ENCODE measurements at regions not wholly inside any gene's neighbourhood (a gene's known extent, or its start where the extent isn't known, plus 50 kb on each side); places are given as distances from the start of the nearest gene placed in this dataset.

DNA sequence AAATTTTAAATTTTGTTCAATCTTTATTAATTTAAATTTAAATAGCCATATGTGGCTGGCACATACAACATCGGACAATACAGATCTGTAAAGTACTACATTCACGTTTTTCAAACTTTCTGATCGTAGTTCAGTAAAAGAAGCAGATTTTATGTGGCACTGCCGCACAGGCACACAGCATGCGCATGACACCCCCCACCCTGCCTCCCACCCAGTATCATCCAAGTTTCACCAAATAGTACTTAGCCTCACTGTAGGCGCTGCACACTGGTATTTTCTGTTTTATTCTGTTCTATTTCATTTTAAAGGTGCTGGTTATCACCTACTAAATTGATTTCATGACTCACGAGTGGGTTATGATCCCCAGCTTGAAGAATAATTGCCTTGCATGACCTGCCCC lies 159.9 kb downstream of the HIPK3 start:
- DNase-seq (ENCODE audit: extremely low read depth in 1 of 4, low spot score in 3 of 4), result no peak
- ChIA-PET POLR2A (interaction anchor here (0.7 kb wide), 1 partner anchor 525 kb away, joined by 3 read pairs; no protein-coding TSS in a partner anchor), CTCF (ENCODE audit: low intra/inter-chr PET ratio) (no interaction called here)
- no peaks in the 10 kb centered on the region for H3K9me1 ChIP-seq (ENCODE audit: control insufficient read depth, insufficient read depth, low read length)
- no peak overlapping the region for H3K27ac ChIP-seq (ENCODE audit: extremely low read depth, low read depth, low read length)
- intact Hi-C loops (cut with micrococcal nuclease) (no loop called here), in situ Hi-C loops (cut with MboI) (no loop called here)
- H3K4me3 ChIP-seq, result no peak overlapping the region
- H4K20me1 ChIP-seq (replicated peaks; ENCODE audit: control insufficient read depth, insufficient read depth, low read length), result no peaks in the 10 kb centered on the region
- WGBS (ENCODE audit: insufficient coverage, low coverage, missing lambda C conversion rate), result 1% methylated on average over 7 of the region's 7 CpGs
- no peak overlapping the region for H3K9ac ChIP-seq (ENCODE audit: insufficient read depth in 1 of 2, low read depth in 2 of 2, low read length in 2 of 2)
- H3K4me1 ChIP-seq (replicated peaks in 1 of 2; ENCODE audit: control insufficient read depth in 2 of 2, insufficient read depth in 2 of 2, low read length in 2 of 2), result no peaks in the 10 kb centered on the region
- H3K36me3 ChIP-seq (ENCODE audit: control insufficient read depth, insufficient read depth, low read length), result no peaks in the 10 kb centered on the region
- no TSS peak for BruUV-seq (replicated peaks)
- no peaks in the 10 kb centered on the region for H3K9me3 ChIP-seq (replicated peaks; ENCODE audit: control insufficient read depth, insufficient read depth, low read depth, low read length)
- H3K79me2 ChIP-seq (ENCODE audit: control insufficient read depth, insufficient read depth, low read length), result no peaks in the 10 kb centered on the region
- H3K4me2 ChIP-seq (ENCODE audit: insufficient read depth, low read length), result no peak overlapping the region
- TF ChIP-seq HMGN3 (IDR thresholded peaks at IDR 0.05; ENCODE audit: borderline replicate concordance, extremely low read depth, insufficient read length, low read depth, low read length), result no peak
- no peak for TF ChIP-seq LCOR (CRISPR knock-in tag; IDR thresholded peaks at IDR 0.05)
- TF ChIP-seq, protein P1, sequence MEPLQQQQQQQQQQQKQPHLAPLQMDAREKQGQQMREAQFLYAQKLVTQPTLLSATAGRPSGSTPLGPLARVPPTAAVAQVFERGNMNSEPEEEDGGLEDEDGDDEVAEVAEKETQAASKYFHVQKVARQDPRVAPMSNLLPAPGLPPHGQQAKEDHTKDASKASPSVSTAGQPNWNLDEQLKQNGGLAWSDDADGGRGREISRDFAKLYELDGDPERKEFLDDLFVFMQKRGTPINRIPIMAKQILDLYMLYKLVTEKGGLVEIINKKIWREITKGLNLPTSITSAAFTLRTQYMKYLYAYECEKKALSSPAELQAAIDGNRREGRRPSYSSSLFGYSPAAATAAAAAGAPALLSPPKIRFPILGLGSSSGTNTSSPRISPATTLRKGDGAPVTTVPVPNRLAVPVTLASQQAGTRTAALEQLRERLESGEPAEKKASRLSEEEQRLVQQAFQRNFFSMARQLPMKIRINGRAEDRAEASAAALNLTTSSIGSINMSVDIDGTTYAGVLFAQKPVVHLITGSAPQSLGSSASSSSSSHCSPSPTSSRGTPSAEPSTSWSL (CRISPR knock-in tag; IDR thresholded peaks at IDR 0.05; ENCODE audit: borderline replicate concordance), result no peak
- no peak overlapping the region for H2AFZ ChIP-seq (ENCODE audit: low read depth, low read length)
- FAIRE-seq, result no peak
- H3K27me3 ChIP-seq (ENCODE audit: control insufficient read depth in 2 of 2, insufficient read depth in 2 of 2, low read length in 2 of 2), result peaks cover 4 to 22% of the 10 kb centered on the region in 2 experiments
- no peak for ATAC-seq

DNA sequence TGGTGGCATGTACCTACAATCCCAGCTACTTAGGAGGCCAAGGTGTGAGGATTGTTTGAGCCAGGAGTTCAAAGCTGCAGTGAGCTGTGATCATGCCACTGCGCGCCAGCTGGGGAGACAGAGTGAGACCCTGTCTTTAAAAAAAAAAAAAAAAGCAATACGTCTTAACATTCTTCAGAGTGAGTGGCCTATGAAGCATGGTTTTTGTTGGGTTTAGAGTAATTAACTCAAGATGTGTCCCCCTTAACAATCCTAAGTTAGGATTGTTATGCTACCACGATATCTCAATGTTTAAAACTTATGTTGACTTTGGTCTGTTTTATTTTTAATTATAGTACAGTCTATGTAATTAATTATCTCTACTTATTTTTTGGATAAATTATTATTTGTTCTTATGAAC lies 156.1 kb downstream of the HIPK3 start:
- Histone ChIP-seq H3K4me3 (no peak overlapping the region), H3K9ac (ENCODE audit: insufficient read depth in 1 of 2, low read depth in 2 of 2, low read length in 2 of 2) (no peak overlapping the region), H3K9me3 (replicated peaks; ENCODE audit: control insufficient read depth, insufficient read depth, low read depth, low read length) (no peaks in the 10 kb centered on the region), H2AFZ (ENCODE audit: low read depth, low read length) (no peak overlapping the region), H4K20me1 (replicated peaks; ENCODE audit: control insufficient read depth, insufficient read depth, low read length) (no peaks in the 10 kb centered on the region), H3K4me2 (ENCODE audit: insufficient read depth, low read length) (no peak overlapping the region), H3K9me1 (ENCODE audit: control insufficient read depth, insufficient read depth, low read length) (no peaks in the 10 kb centered on the region), H3K79me2 (ENCODE audit: control insufficient read depth, insufficient read depth, low read length) (no peaks in the 10 kb centered on the region), H3K4me1 (replicated peaks in 1 of 2; ENCODE audit: control insufficient read depth in 2 of 2, insufficient read depth in 2 of 2, low read length in 2 of 2) (no peaks in the 10 kb centered on the region), H3K27me3 (ENCODE audit: control insufficient read depth in 2 of 2, insufficient read depth in 2 of 2, low read length in 2 of 2) (peaks cover 20 to 30% of the 10 kb centered on the region in 2 experiments), H3K27ac (ENCODE audit: extremely low read depth, low read depth, low read length) (no peak overlapping the region), H3K36me3 (ENCODE audit: control insufficient read depth, insufficient read depth, low read length) (no peaks in the 10 kb centered on the region)
- WGBS (ENCODE audit: insufficient coverage, low coverage, missing lambda C conversion rate), result 4% methylated on average over 4 of the region's 4 CpGs
- FAIRE-seq (no peak), ATAC-seq (no peak), DNase-seq (ENCODE audit: extremely low read depth in 1 of 4, low spot score in 3 of 4) (no peak)
- intact Hi-C loops (cut with micrococcal nuclease) (no loop called here), in situ Hi-C loops (cut with MboI) (no loop called here)
- POLR2A ChIA-PET, result interaction anchor here (0.5 kb wide), 1 partner anchor 82 kb away, joined by 3 read pairs; no protein-coding TSS in a partner anchor
- no TSS peak for BruUV-seq (replicated peaks)
- CTCF ChIA-PET (ENCODE audit: low intra/inter-chr PET ratio), result no interaction called here
- no peak for TF ChIP-seq STAG1 (CRISPR knock-in tag; IDR thresholded peaks at IDR 0.05; ENCODE audit: borderline replicate concordance)
- no peak for TF ChIP-seq ARID2 (IDR thresholded peaks at IDR 0.05)
- no peak for TF ChIP-seq NFRKB (IDR thresholded peaks at IDR 0.05; ENCODE audit: low read depth)
- TF ChIP-seq THRAP3 (IDR thresholded peaks at IDR 0.05; ENCODE audit: borderline replicate concordance), result no peak
- TF ChIP-seq, protein P2, sequence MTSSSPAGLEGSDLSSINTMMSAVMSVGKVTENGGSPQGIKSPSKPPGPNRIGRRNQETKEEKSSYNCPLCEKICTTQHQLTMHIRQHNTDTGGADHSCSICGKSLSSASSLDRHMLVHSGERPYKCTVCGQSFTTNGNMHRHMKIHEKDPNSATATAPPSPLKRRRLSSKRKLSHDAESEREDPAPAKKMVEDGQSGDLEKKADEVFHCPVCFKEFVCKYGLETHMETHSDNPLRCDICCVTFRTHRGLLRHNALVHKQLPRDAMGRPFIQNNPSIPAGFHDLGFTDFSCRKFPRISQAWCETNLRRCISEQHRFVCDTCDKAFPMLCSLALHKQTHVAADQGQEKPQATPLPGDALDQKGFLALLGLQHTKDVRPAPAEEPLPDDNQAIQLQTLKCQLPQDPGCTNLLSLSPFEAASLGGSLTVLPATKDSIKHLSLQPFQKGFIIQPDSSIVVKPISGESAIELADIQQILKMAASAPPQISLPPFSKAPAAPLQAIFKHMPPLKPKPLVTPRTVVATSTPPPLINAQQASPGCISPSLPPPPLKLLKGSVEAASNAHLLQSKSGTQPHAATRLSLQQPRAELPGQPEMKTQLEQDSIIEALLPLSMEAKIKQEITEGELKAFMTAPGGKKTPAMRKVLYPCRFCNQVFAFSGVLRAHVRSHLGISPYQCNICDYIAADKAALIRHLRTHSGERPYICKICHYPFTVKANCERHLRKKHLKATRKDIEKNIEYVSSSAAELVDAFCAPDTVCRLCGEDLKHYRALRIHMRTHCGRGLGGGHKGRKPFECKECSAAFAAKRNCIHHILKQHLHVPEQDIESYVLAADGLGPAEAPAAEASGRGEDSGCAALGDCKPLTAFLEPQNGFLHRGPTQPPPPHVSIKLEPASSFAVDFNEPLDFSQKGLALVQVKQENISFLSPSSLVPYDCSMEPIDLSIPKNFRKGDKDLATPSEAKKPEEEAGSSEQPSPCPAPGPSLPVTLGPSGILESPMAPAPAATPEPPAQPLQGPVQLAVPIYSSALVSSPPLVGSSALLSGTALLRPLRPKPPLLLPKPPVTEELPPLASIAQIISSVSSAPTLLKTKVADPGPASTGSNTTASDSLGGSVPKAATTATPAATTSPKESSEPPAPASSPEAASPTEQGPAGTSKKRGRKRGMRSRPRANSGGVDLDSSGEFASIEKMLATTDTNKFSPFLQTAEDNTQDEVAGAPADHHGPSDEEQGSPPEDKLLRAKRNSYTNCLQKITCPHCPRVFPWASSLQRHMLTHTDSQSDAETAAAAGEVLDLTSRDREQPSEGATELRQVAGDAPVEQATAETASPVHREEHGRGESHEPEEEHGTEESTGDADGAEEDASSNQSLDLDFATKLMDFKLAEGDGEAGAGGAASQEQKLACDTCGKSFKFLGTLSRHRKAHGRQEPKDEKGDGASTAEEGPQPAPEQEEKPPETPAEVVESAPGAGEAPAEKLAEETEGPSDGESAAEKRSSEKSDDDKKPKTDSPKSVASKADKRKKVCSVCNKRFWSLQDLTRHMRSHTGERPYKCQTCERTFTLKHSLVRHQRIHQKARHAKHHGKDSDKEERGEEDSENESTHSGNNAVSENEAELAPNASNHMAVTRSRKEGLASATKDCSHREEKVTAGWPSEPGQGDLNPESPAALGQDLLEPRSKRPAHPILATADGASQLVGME (CRISPR knock-in tag; IDR thresholded peaks at IDR 0.05), result no peak
- TF ChIP-seq HMG20B (CRISPR knock-in tag; IDR thresholded peaks at IDR 0.05), result no peak

Data from K562 (cell line).